ENCODE measurements at regions not wholly inside any gene's neighbourhood (a gene's known extent, or its start where the extent isn't known, plus 50 kb on each side); places are given as distances from the start of the nearest gene placed in this dataset.

- H3K4me2 ChIP-seq (ENCODE audit: low read depth, low read length), result no peak overlapping the region
- no peaks in the 10 kb centered on the region for H3K79me1 ChIP-seq (ENCODE audit: low read depth in 1 of 2, low read length in 2 of 2)
- in situ Hi-C loops (cut with MboI; ENCODE audit: low sequenced_read_pairs), result no loop called here
- no peaks in the 10 kb centered on the region; the same call in 1 of the 2 replicates for H3K9me1 ChIP-seq (ENCODE audit: insufficient read depth, low read length)
- no TSS peak for BruUV-seq (replicated peaks)
- peak overlapping the region; percentile 46; the same call in 1 of the 2 replicates for H3K18ac ChIP-seq (ENCODE audit: low read depth, low read length)
- H4K8ac ChIP-seq (ENCODE audit: low read depth in 2 of 2, low read length in 2 of 2), result no peak overlapping the region
- H2AK9ac ChIP-seq (replicated peaks; ENCODE audit: low read depth, low read length, poor library complexity), result no peak overlapping the region
- H3K36me3 ChIP-seq (ENCODE audit: control insufficient read depth, insufficient read depth, low read length), result no peaks in the 10 kb centered on the region
- H4K5ac ChIP-seq (ENCODE audit: low read depth, low read length), result no peak overlapping the region
- peak overlapping the region; percentile 38 for H2BK5ac ChIP-seq (ENCODE audit: low read depth, low read length, poor library complexity, severe bottlenecking)
- TF ChIP-seq NFE2L2 (IDR thresholded peaks at IDR 0.05; ENCODE audit: low read depth, low read length), result no peak
- no peak for TF ChIP-seq MAZ (IDR thresholded peaks at IDR 0.05; ENCODE audit: borderline replicate concordance, low read depth, low read length)
- no peak for TF ChIP-seq RAD21 (IDR thresholded peaks at IDR 0.05; ENCODE audit: low read length)
- TF ChIP-seq, protein P1, sequence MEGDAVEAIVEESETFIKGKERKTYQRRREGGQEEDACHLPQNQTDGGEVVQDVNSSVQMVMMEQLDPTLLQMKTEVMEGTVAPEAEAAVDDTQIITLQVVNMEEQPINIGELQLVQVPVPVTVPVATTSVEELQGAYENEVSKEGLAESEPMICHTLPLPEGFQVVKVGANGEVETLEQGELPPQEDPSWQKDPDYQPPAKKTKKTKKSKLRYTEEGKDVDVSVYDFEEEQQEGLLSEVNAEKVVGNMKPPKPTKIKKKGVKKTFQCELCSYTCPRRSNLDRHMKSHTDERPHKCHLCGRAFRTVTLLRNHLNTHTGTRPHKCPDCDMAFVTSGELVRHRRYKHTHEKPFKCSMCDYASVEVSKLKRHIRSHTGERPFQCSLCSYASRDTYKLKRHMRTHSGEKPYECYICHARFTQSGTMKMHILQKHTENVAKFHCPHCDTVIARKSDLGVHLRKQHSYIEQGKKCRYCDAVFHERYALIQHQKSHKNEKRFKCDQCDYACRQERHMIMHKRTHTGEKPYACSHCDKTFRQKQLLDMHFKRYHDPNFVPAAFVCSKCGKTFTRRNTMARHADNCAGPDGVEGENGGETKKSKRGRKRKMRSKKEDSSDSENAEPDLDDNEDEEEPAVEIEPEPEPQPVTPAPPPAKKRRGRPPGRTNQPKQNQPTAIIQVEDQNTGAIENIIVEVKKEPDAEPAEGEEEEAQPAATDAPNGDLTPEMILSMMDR (conservative IDR thresholded peaks at IDR 0.05; ENCODE audit: low read depth, low read length), result no peak
- no peak for TF ChIP-seq BHLHE40 (IDR thresholded peaks at IDR 0.05; ENCODE audit: low read depth, low read length)
- TF ChIP-seq CEBPB (IDR thresholded peaks at IDR 0.05; ENCODE audit: low read depth, low read length), result peak; percentile 83
- TF ChIP-seq USF2 (IDR thresholded peaks at IDR 0.05; ENCODE audit: low read depth, low read length), result no peak
- TF ChIP-seq SMC3 (IDR thresholded peaks at IDR 0.05; ENCODE audit: low read depth, low read length), result no peak
- H4K20me1 ChIP-seq (ENCODE audit: insufficient read depth, low read length), result no peaks in the 10 kb centered on the region
- H3K4me1 ChIP-seq (ENCODE audit: control insufficient read depth, insufficient read depth, low read length), result no peaks in the 10 kb centered on the region
- dilution Hi-C loops (cut with HindIII; ENCODE audit: low sequenced_read_pairs, unreplicated experiment), result no loop called here
- H2AK5ac ChIP-seq (ENCODE audit: low read depth, low read length), result no peak overlapping the region
- no peaks in the 10 kb centered on the region for H3K9me3 ChIP-seq (ENCODE audit: control insufficient read depth, insufficient read depth, low read length)
- H3K27ac ChIP-seq (ENCODE audit: insufficient read depth, low read length), result no peak overlapping the region
- intact Hi-C loops (cut with micrococcal nuclease), result no loop called here
- no peaks in the 10 kb centered on the region for H3K27me3 ChIP-seq (ENCODE audit: control insufficient read depth, insufficient read depth, low read length)
- ChIA-PET CTCF (no interaction called here), POLR2A (ENCODE audit: unreplicated experiment) (no interaction called here)
- H3K9ac ChIP-seq (ENCODE audit: low read depth, low read length), result no peak overlapping the region
- no peak overlapping the region for H3K23ac ChIP-seq (ENCODE audit: low read depth, low read length)
- no peak overlapping the region for H2BK15ac ChIP-seq (ENCODE audit: low read depth, low read length)
- peak; percentile 43 for DNase-seq
- no peak overlapping the region for H2BK20ac ChIP-seq (ENCODE audit: low read depth, low read length)
- H3K56ac ChIP-seq (ENCODE audit: extremely low read depth, insufficient read depth, low read length), result no peak overlapping the region
- H4K91ac ChIP-seq (ENCODE audit: insufficient read depth, low read depth, low read length), result no peak overlapping the region
- H3K4ac ChIP-seq (ENCODE audit: low read depth, low read length), result no peak overlapping the region
- no peak overlapping the region for H2BK120ac ChIP-seq (ENCODE audit: low read depth, low read length)
- no peak overlapping the region for H2AFZ ChIP-seq (replicated peaks; ENCODE audit: low read length, poor library complexity)
- no peak overlapping the region for H3K4me3 ChIP-seq (ENCODE audit: insufficient read depth, low read depth, low read length)
- H3K14ac ChIP-seq (replicated peaks; ENCODE audit: low read depth, low read length), result no peak overlapping the region
- peak; percentile 60; the same call in 1 of the 2 replicates for ATAC-seq (ENCODE audit: low read depth)
These were observed 370.8 kb upstream of the NT5C1B start for GRCh38 chr2:18959952-18960717.

Data from IMR-90 (cell line).